Neutrophil (primary cell): ENCODE measurements at regions not wholly inside any gene's neighbourhood (a gene's known extent, or its start where the extent isn't known, plus 50 kb on each side); places are given as distances from the start of the nearest gene placed in this dataset.
"Not testable (repeated sequence)": the region's sequence is repeated elsewhere in the genome, so short reads cannot be mapped to it uniquely, and the experiment has no call there.

ENCODE experiments used
- H3K27ac ChIP-seq: fragments of 200-600 bp; sonication (generic); 2 replicates; pipeline ENCODE4 v1.5.1; 2016; ENCODE audit warnings: mild to moderate bottlenecking, moderate library complexity
- H3K27me3 ChIP-seq: fragments of 200-600 bp; sonication (generic); 2 replicates; pipeline ENCODE4 v1.6.0; 2016; ENCODE audit warnings: mild to moderate bottlenecking
- H3K36me3 ChIP-seq: fragments of 200-600 bp; sonication (generic); 2 replicates; pipeline ENCODE4 v1.5.1; 2017
- H3K4me1 ChIP-seq, 2 experiments: fragments of 200-600 bp in 1 of 2; sonication (generic) in 1 of 2; 1 replicate in 1 of 2; 2 replicates in 1 of 2; pipeline versions ENCODE4 v1.5.1 to v1.6.1; 2013 to 2016; ENCODE audit warnings: low read depth in 1 of 2, low read length in 1 of 2, mild to moderate bottlenecking in 1 of 2, moderate library complexity in 1 of 2; ENCODE audit not compliant: control insufficient read depth in 1 of 2, insufficient read depth in 1 of 2
- H3K4me3 ChIP-seq, 2 experiments: fragments of 200-600 bp in 1 of 2; sonication (generic) in 1 of 2; 1 replicate in 1 of 2; 2 replicates in 1 of 2; pipeline ENCODE4 v1.5.1; 2013 to 2016; ENCODE audit warnings: low read depth in 1 of 2, low read length in 1 of 2, mild to moderate bottlenecking in 1 of 2, moderate library complexity in 1 of 2
- H3K9me3 ChIP-seq: fragments of 200-600 bp; sonication (generic); 2 replicates; pipeline ENCODE4 v1.5.1; 2016
- CTCF ChIP-seq: fragments of 200-600 bp; sonication (generic); IDR thresholded peaks from 2 replicates; pipeline ENCODE4 v1.5.1; 2016; ENCODE audit warnings: antibody characterized with exemption

GRCh38 chr18:22752014-22752413 lies 181.1 kb upstream of the RBBP8 start:
- H3K27me3 ChIP-seq, result no peaks in the 10 kb centered on the region

GRCh38 chr18:22753130-22753831 lies 179.8 kb upstream of the RBBP8 start:
- Histone ChIP-seq H3K4me1 (no peaks in the 10 kb centered on the region), H3K27ac (no peak overlapping the region), H3K4me3 (no peak overlapping the region), H3K27me3 (no peaks in the 10 kb centered on the region), H3K36me3 (no peaks in the 10 kb centered on the region), H3K9me3 (no peaks in the 10 kb centered on the region)
- no peak for TF ChIP-seq CTCF

More at GRCh38 chr18:22752014-22752413, 181.1 kb upstream of the RBBP8 start:
- Histone ChIP-seq H3K4me3 (no peak overlapping the region), H3K9me3 (no peaks in the 10 kb centered on the region), H3K36me3 (no peaks in the 10 kb centered on the region), H3K27ac (no peak overlapping the region), H3K4me1 (no peaks in the 10 kb centered on the region)
- TF ChIP-seq CTCF, result no peak

GRCh38 chr18:22764005-22764404 lies 169.1 kb upstream of the RBBP8 start:
- not testable (repeated sequence) for H3K9me3 ChIP-seq, H3K4me1 ChIP-seq, H3K27me3 ChIP-seq, H3K36me3 ChIP-seq, H3K27ac ChIP-seq, H3K4me3 ChIP-seq

- no peaks in the 10 kb centered on the region for H3K27me3 ChIP-seq
- no peak overlapping the region for H3K4me3 ChIP-seq
- H3K36me3 ChIP-seq, result no peaks in the 10 kb centered on the region
- no peaks in the 10 kb centered on the region for H3K9me3 ChIP-seq
- no peaks in the 10 kb centered on the region for H3K4me1 ChIP-seq
- TF ChIP-seq CTCF, result no peak
- no peak overlapping the region for H3K27ac ChIP-seq
These were observed 167.2 kb upstream of the RBBP8 start for GRCh38 chr18:22765896-22766295.

GRCh38 chr18:22767653-22768052 lies 165.5 kb upstream of the RBBP8 start:
- Histone ChIP-seq H3K9me3 (no peaks in the 10 kb centered on the region), H3K4me1 (no peaks in the 10 kb centered on the region), H3K36me3 (no peaks in the 10 kb centered on the region), H3K27me3 (no peaks in the 10 kb centered on the region), H3K4me3 (no peak overlapping the region), H3K27ac (no peak overlapping the region)
- TF ChIP-seq CTCF, result no peak

- no peaks in the 10 kb centered on the region for H3K4me1 ChIP-seq
- TF ChIP-seq CTCF, result no peak
- H3K27ac ChIP-seq, result no peak overlapping the region
These were observed 159.2 kb upstream of the RBBP8 start for GRCh38 chr18:22773944-22774343.

More at GRCh38 chr18:22773944-22774343, 159.2 kb upstream of the RBBP8 start:
- no peak overlapping the region for H3K4me3 ChIP-seq
- H3K27me3 ChIP-seq, result no peaks in the 10 kb centered on the region
- H3K9me3 ChIP-seq, result no peaks in the 10 kb centered on the region
- no peaks in the 10 kb centered on the region for H3K36me3 ChIP-seq
